Activated B cell treated with CpG ODN at 0.5 μM for 24 hours (primary cell): ENCODE measurements at regions not wholly inside any gene's neighbourhood (a gene's known extent, or its start where the extent isn't known, plus 50 kb on each side); places are given as distances from the start of the nearest gene placed in this dataset.

ENCODE experiments used
- ATAC-seq: fragments of 200-7000 bp; cut with Tn5 transposase; one replicate; pipeline ENCODE4 v1.10.0; 2021; ENCODE audit warnings: low read depth, mild to moderate bottlenecking, moderate library complexity
- CTCF ChIA-PET: fragments of 350-600 bp; sonication (Branson Sonifier 250); formaldehyde crosslinking; loops from one replicate; lab custom pipeline; 2021; ENCODE audit warnings: antibody characterized with exemption; lab: Charles Lee
- POLR2A ChIA-PET: fragments of 350-600 bp; sonication (Branson Sonifier 250); formaldehyde crosslinking; loops from one replicate; lab custom pipeline; 2021; ENCODE audit warnings: antibody characterized with exemption; lab: Charles Lee
- DNase-seq: peaks from one replicate; pipeline ENCODE4 v3.0.0; 2022
- H3K27ac Mint-ChIP-seq: one replicate; pipeline ENCODE4 v1.8.0; 2020; ENCODE audit warnings: mixed read lengths
- H3K27me3 Mint-ChIP-seq: one replicate; pipeline ENCODE4 v1.8.0; 2021; ENCODE audit warnings: mixed read lengths
- H3K36me3 Mint-ChIP-seq: one replicate; pipeline ENCODE4 v1.8.0; 2021; ENCODE audit warnings: low read depth, mixed read lengths
- H3K4me1 Mint-ChIP-seq: one replicate; pipeline ENCODE4 v1.8.0; 2021; ENCODE audit warnings: mixed read lengths
- H3K4me3 Mint-ChIP-seq: one replicate; pipeline ENCODE4 v1.8.0; 2020; ENCODE audit warnings: mild to moderate bottlenecking, mixed read lengths
- H3K9me3 Mint-ChIP-seq: one replicate; pipeline ENCODE4 v1.8.0; 2020; ENCODE audit warnings: mixed read lengths
- CTCF ChIP-seq: fragments of 200-600 bp; IDR thresholded peaks from one replicate; pipeline ENCODE4 v1.8.0; 2022; ENCODE audit warnings: antibody characterized with exemption, mild to moderate bottlenecking
- intact Hi-C: fragments of 100-400 bp; cut with micrococcal nuclease; formaldehyde crosslinking; loops from one replicate; pipeline ENCODE4 v1.15.1; 2024

GRCh38 chr3:69463531-69463930, 77.6 kb upstream of the FRMD4B start:
- ChIA-PET CTCF (no interaction called here), POLR2A (no interaction called here)
- H3K27ac Mint-ChIP-seq, result no peak overlapping the region
- H3K4me1 Mint-ChIP-seq, result no peaks in the 10 kb centered on the region
- ATAC-seq (no peak), DNase-seq (no peak)
- no peaks in the 10 kb centered on the region for H3K9me3 Mint-ChIP-seq
- no peaks in the 10 kb centered on the region for H3K36me3 Mint-ChIP-seq
- intact Hi-C loops, result no loop called here
- no peaks in the 10 kb centered on the region for H3K27me3 Mint-ChIP-seq
- no peak overlapping the region for H3K4me3 Mint-ChIP-seq
- TF ChIP-seq CTCF, result no peak

- ChIA-PET CTCF (no interaction called here), POLR2A (no interaction called here)
- Mint-ChIP-seq H3K9me3 (no peaks in the 10 kb centered on the region), H3K27me3 (no peaks in the 10 kb centered on the region), H3K4me3 (no peak overlapping the region), H3K4me1 (no peaks in the 10 kb centered on the region), H3K27ac (no peak overlapping the region), H3K36me3 (no peaks in the 10 kb centered on the region)
- intact Hi-C loops, result no loop called here
- TF ChIP-seq CTCF, result no peak
- DNase-seq (no peak), ATAC-seq (no peak)
Observed at GRCh38 chr3:69462826-69463100, 76.9 kb upstream of the FRMD4B start.

- DNase-seq, result no peak
- no peak for TF ChIP-seq CTCF
- H3K4me3 Mint-ChIP-seq, result no peak overlapping the region
- intact Hi-C loops, result no loop called here
- ATAC-seq, result no peak
- no peak overlapping the region for H3K27ac Mint-ChIP-seq
- no peaks in the 10 kb centered on the region for H3K36me3 Mint-ChIP-seq
- no peaks in the 10 kb centered on the region for H3K4me1 Mint-ChIP-seq
- ChIA-PET POLR2A (no interaction called here), CTCF (no interaction called here)
- no peaks in the 10 kb centered on the region for H3K27me3 Mint-ChIP-seq
- no peaks in the 10 kb centered on the region for H3K9me3 Mint-ChIP-seq
Observed at GRCh38 chr3:69462022-69462825, 76.3 kb upstream of the FRMD4B start.

GRCh38 chr3:69460034-69460433, 74.1 kb upstream of the FRMD4B start:
- Mint-ChIP-seq H3K9me3 (no peaks in the 10 kb centered on the region), H3K4me3 (no peak overlapping the region), H3K36me3 (no peaks in the 10 kb centered on the region), H3K27ac (no peak overlapping the region), H3K27me3 (no peaks in the 10 kb centered on the region), H3K4me1 (no peaks in the 10 kb centered on the region)
- no peak for TF ChIP-seq CTCF
- no peak for ATAC-seq
- no peak for DNase-seq
- intact Hi-C loops, result no loop called here
- ChIA-PET CTCF (no interaction called here), POLR2A (no interaction called here)

- ATAC-seq (no peak), DNase-seq (no peak)
- H3K9me3 Mint-ChIP-seq, result no peaks in the 10 kb centered on the region
- intact Hi-C loops, result no loop called here
- H3K4me1 Mint-ChIP-seq, result no peaks in the 10 kb centered on the region
- H3K36me3 Mint-ChIP-seq, result no peaks in the 10 kb centered on the region
- H3K27me3 Mint-ChIP-seq, result no peaks in the 10 kb centered on the region
- no peak overlapping the region for H3K4me3 Mint-ChIP-seq
- POLR2A ChIA-PET, result no interaction called here
- TF ChIP-seq CTCF, result no peak
- no peak overlapping the region for H3K27ac Mint-ChIP-seq
- CTCF ChIA-PET, result no interaction called here
Observed at GRCh38 chr3:69458803-69459365, 73.0 kb upstream of the FRMD4B start.
